ENCODE measurements at regions not wholly inside any gene's neighbourhood (a gene's known extent, or its start where the extent isn't known, plus 50 kb on each side); places are given as distances from the start of the nearest gene placed in this dataset.
"Not testable (repeated sequence)": the region's sequence is repeated elsewhere in the genome, so short reads cannot be mapped to it uniquely, and the experiment has no call there.

DNA sequence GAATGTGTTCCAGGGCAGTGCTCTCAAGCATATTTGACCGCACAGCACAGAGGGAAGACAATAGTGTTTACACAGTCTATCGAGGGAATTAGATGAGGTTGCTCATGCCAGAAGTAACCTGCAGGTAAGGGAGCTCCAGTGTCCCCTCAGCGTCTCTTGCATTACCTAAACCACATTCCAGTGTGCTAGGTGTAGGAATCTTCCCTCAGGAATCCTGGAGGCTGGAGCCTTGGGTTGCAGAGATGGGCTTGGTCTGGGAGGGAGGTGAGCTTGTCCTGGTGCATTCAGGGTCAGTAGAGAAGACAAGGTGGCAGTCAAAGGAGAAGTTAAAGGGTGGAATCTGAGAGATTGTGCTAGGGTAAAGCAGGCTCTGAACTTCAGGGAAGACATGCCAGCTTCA, 56.3 kb downstream of the SOX14 start:
- peaks cover 4 to 7% (median 6%) of the 10 kb centered on the region in 3 donors for H3K27me3 Mint-ChIP-seq
- H3K4me1 Mint-ChIP-seq, result no peaks in the 10 kb centered on the region
- no peaks in the 10 kb centered on the region for H3K36me3 Mint-ChIP-seq
- no peak overlapping the region for H3K27ac Mint-ChIP-seq
- peaks cover 0 to 9% (median 0%) of the 10 kb centered on the region in 7 donors for H3K9me3 Mint-ChIP-seq
- H3K4me3 Mint-ChIP-seq, result no peak overlapping the region
- ATAC-seq (ENCODE audit: low read depth in 2 of 2) (no peak), DNase-seq (no peak)

DNA sequence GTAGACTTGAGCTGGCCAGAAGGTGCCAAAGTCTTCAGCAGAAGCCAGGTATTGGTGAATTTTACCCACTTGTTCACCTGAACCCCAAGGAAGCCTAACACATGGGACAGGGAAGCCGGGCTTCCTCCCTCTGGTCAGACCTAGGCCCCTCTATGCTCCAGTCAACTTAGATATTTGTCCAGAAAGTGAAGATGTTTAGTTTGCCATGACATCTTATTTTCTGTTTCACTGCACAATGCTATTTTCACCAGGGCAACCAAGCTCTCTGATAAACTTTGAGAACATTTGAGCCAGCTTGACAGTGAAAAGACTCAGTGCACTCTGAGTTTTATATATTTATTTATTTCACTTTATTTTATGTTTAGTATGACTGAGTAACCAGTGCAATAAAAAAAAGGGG, 71.0 kb downstream of the SOX14 start:
- peaks cover 6 to 22% (median 6%) of the 10 kb centered on the region in 3 donors for H3K27me3 Mint-ChIP-seq
- no peak overlapping the region for H3K27ac Mint-ChIP-seq
- no peaks in the 10 kb centered on the region for H3K36me3 Mint-ChIP-seq
- no peak overlapping the region for H3K4me3 Mint-ChIP-seq
- ATAC-seq (ENCODE audit: low read depth in 2 of 2) (no peak), DNase-seq (no peak)
- peaks cover 2 to 21% (median 8%) of the 10 kb centered on the region in 7 donors for H3K9me3 Mint-ChIP-seq
- H3K4me1 Mint-ChIP-seq, result no peaks in the 10 kb centered on the region

DNA sequence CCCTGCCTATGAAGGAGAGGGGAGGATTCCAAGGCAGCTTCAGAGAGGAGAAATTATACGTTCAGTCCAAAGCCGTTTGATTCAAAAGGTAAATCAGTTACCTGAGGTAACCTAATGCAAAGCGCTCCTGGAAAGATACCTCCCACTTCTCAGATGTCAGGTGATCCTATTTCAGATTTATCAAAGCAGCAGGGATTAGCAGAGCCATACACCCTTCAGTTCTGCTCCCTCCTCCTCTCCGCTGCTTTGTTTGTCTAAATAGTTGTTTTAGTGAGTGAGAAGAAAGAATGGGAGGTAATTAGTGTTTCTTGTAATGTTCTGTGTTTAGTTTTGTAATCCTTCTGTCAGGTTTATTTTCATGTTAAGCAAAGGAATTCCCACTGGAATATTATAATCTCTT, 81.1 kb downstream of the SOX14 start:
- H3K36me3 Mint-ChIP-seq, result no peaks in the 10 kb centered on the region
- no peaks in the 10 kb centered on the region for H3K4me1 Mint-ChIP-seq
- no peak overlapping the region for H3K4me3 Mint-ChIP-seq
- DNase-seq, result no peak
- H3K27ac Mint-ChIP-seq, result no peak overlapping the region
- peaks cover 3 to 17% (median 9%) of the 10 kb centered on the region in 3 donors for H3K27me3 Mint-ChIP-seq
- no peak for ATAC-seq (ENCODE audit: low read depth in 2 of 2)
- peaks cover 0 to 5% (median 2%) of the 10 kb centered on the region in 7 donors for H3K9me3 Mint-ChIP-seq

DNA sequence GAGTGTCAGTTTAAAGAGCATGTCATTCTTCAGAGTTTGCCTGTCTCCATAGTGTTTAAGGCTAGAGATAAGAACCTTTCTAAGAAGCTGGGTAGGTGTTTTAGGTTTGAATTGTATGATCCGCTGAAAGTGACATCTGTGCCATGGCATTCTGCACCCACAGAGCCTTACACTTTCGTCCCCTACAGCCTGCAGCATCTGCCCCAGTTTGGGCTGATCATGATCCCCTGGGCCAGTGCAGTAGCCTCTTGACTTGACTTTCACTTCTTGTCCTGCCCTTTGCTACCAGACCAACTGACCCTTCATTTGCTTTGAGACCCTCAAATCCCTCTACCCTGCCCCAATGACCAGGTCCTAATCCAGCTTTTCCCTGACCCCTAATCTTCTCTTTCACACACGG, 81.6 kb downstream of the SOX14 start:
- no peaks in the 10 kb centered on the region for H3K4me1 Mint-ChIP-seq
- no peak overlapping the region for H3K4me3 Mint-ChIP-seq
- H3K9me3 Mint-ChIP-seq, result peaks cover 0 to 5% (median 2%) of the 10 kb centered on the region in 7 donors
- ATAC-seq (ENCODE audit: low read depth in 2 of 2), result no peak
- no peak overlapping the region for H3K27ac Mint-ChIP-seq
- peaks cover 6 to 17% (median 9%) of the 10 kb centered on the region in 3 donors for H3K27me3 Mint-ChIP-seq
- no peaks in the 10 kb centered on the region for H3K36me3 Mint-ChIP-seq
- no peak for DNase-seq

DNA sequence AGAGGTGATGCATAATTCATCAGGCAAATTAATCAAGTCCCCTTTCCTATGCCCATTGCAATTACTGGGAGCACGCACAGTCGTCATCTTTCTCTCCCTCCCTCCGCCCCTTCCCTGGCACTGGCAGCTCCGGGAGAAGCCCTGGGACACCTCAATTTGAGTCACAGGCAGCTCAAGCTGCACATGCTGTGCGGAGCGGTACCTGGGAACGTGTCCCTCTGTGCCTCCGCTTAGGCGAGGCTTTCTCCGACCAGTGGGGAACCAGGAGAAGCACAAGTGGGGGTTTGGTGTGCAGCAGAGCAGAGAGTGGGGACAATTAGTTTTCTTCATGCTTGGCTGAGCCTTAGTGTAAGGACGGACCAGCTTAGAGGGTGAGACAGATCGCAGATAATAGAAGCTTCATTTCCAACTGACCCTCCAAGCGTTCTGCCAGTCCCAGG, 88.3 kb downstream of the SOX14 start:
- Mint-ChIP-seq H3K9me3 (peaks cover 0 to 6% (median 0%) of the 10 kb centered on the region in 7 donors), H3K27ac (no peak overlapping the region), H3K27me3 (peaks cover 5 to 10% (median 9%) of the 10 kb centered on the region in 3 donors), H3K4me3 (no peak overlapping the region), H3K36me3 (no peaks in the 10 kb centered on the region), H3K4me1 (no peaks in the 10 kb centered on the region)
- DNase-seq (no peak), ATAC-seq (ENCODE audit: low read depth in 2 of 2) (no peak)

DNA sequence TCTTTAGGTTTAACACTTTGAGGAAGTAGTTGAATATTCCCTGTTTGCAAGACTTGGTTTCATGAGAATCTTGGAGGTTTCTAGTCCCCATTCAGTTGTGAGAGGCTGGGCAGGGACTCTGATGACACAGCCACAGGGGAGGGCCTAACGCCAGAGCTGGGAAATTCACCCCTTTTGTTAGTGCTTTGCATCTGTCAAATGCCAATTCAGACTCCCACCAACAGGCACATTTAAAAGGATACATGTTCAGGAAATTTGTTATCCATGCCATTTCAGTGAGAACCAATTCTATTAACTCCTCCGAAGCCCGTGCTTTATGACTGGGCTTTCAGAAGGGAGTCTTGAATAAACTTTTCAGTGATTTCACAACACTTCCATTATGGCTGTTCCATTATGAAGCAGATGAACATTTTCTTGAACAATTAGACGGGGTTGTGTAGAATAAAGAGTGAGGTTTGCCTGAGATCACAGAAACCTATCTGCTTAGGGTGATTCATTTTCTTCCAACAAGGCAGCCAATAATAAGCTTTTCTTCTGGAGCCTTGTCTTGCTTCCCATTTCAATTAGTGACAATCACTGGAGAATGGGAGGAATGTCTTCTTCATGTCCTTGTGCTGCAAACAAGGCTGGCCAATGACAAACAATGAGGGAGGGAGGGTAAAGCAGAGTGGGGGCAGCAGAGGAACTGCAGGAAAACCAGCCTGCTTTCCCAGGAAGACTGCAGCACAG, 90.6 kb downstream of the SOX14 start:
- ATAC-seq (ENCODE audit: low read depth in 2 of 2) (no peak), DNase-seq (no peak)
- Mint-ChIP-seq H3K4me1 (no peaks in the 10 kb centered on the region), H3K4me3 (no peak overlapping the region), H3K27ac (peak overlapping the region in 1 of 6 donors; percentile 20), H3K9me3 (peaks cover 0 to 6% (median 0%) of the 10 kb centered on the region in 7 donors), H3K36me3 (no peaks in the 10 kb centered on the region), H3K27me3 (peaks cover 0 to 10% (median 0%) of the 10 kb centered on the region in 3 donors)

DNA sequence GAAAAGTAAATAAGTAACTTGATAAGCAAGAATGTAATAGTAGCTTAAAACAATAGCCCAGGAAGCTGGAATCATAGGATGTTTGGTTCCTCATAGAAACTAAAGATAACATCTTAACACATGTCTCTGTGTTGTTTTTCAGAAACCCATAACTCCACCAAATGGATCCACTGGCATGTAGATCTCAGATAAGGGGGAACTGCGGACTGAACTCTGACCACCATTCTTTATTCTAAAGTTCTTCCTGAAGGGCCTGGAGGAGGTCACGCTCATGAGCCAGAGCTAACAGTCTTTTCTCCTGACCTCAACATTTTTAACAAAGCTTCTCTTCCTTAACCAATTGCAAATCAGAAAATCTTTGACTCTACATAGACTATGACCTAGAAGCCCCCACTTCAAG, 101.9 kb downstream of the SOX14 start:
- no peaks in the 10 kb centered on the region for H3K27me3 Mint-ChIP-seq
- peaks cover 7 to 38% (median 20%) of the 10 kb centered on the region in 7 donors for H3K9me3 Mint-ChIP-seq
- no peaks in the 10 kb centered on the region for H3K4me1 Mint-ChIP-seq
- no peak overlapping the region for H3K27ac Mint-ChIP-seq
- no peak overlapping the region for H3K4me3 Mint-ChIP-seq
- peaks cover 0 to 7% of the 10 kb centered on the region in 2 donors for H3K36me3 Mint-ChIP-seq
- DNase-seq, result no peak
- no peak for ATAC-seq (ENCODE audit: low read depth in 2 of 2)

DNA sequence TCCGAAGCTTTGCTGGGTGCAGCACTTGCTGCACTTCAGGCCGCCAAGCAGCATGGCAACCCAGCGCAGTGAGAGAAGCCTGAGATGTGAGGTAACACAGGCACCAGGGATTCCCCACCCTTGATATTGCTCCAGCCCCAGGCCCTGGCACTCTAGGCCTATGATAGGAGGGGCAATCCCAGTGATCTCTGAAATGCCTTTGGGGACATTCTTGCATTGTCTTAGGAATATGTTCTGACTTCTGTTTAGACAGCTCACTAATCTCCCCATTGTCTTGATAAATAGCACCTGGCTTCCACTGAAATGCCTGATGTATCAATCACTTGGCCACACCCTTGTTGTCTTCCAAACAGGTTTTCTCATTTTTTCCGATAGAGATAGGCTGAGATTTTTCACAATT, 102.8 kb downstream of the SOX14 start:
- ATAC-seq (ENCODE audit: low read depth in 2 of 2) (no peak), DNase-seq (no peak)
- Mint-ChIP-seq H3K36me3 (peaks cover 0 to 7% of the 10 kb centered on the region in 2 donors), H3K4me1 (no peaks in the 10 kb centered on the region), H3K4me3 (no peak overlapping the region), H3K27me3 (no peaks in the 10 kb centered on the region), H3K9me3 (peaks cover 13 to 47% (median 27%) of the 10 kb centered on the region in 7 donors), H3K27ac (peak overlapping the region in 1 of 6 donors; percentile 62)

DNA sequence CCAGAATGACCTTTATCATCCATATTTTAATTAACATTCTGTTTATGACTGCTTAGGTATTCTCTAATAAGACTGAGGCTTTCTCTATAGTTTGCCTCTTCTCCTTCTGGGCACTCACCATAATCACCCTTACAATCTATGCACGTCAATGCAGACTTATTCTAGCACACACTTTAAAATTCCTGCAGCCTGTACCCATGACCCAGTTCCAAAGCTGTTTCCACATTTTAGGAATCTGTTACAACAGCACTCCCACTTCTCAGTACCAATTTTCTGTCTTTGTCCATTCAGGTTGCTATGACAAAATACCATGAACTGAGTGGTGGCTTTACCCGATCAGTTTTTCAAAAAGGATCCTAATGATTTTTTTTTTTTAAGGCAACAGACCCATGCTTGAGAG, 103.5 kb downstream of the SOX14 start:
- DNase-seq (no peak), ATAC-seq (ENCODE audit: low read depth in 2 of 2) (no peak)
- Mint-ChIP-seq H3K27me3 (no peaks in the 10 kb centered on the region), H3K4me3 (no peak overlapping the region), H3K27ac (no peak overlapping the region), H3K4me1 (no peaks in the 10 kb centered on the region), H3K9me3 (peaks cover 18 to 50% (median 32%) of the 10 kb centered on the region in 7 donors), H3K36me3 (peaks cover 0 to 7% of the 10 kb centered on the region in 2 donors)

DNA sequence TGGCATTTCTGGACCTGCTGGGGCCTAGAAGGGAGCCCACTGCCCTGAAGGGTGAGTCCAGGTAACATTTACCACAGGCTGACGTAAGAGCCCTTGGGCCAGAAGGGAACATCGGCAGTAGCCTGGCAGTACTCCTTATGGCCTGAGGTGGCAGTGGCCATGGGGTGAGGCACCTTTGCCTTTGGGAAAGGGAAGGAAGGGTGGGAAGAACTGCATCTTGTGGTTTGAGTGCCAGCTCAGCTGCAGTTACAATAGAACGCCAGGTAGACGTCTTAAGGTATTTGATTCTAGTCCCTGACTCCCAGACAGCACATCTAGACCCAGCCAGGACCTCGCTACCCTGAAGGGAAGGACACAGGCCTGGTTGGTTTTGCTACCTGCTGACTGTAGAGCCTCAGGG, 104.9 kb downstream of the SOX14 start:
- no peak for ATAC-seq (ENCODE audit: low read depth in 2 of 2)
- Mint-ChIP-seq H3K27ac (no peak overlapping the region), H3K4me3 (no peak overlapping the region), H3K36me3 (peaks cover 0 to 7% of the 10 kb centered on the region in 2 donors), H3K4me1 (no peaks in the 10 kb centered on the region), H3K9me3 (peaks cover 18 to 55% (median 32%) of the 10 kb centered on the region in 7 donors), H3K27me3 (no peaks in the 10 kb centered on the region)
- no peak for DNase-seq

DNA sequence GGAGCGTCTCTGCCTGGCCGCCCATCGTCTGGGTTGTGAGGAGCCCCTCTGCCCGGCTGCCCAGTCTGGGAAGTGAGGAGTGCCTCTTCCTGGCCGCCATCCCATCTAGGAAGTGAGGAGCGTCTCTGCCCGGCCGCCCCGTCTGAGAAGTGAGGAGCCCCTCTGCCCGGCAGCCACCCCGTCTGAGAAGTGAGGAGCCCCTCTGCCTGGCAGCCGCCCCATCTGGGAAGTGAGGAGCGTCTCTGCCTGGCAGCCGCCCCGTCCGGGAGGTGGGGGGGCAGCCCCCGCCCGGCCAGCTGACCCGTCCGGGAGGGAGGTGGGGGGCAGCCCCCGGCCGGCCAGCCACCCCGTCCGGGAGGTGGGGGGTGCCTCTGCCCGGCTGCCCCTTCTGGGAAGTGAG, 108.5 kb downstream of the SOX14 start:
- not testable (repeated sequence) for ATAC-seq (ENCODE audit: low read depth in 2 of 2); DNase-seq; H3K27me3 Mint-ChIP-seq; H3K4me3 Mint-ChIP-seq; H3K4me1 Mint-ChIP-seq; H3K27ac Mint-ChIP-seq; H3K36me3 Mint-ChIP-seq
- peaks cover 12 to 59% (median 30%) of the 10 kb centered on the region in 7 donors for H3K9me3 Mint-ChIP-seq

DNA sequence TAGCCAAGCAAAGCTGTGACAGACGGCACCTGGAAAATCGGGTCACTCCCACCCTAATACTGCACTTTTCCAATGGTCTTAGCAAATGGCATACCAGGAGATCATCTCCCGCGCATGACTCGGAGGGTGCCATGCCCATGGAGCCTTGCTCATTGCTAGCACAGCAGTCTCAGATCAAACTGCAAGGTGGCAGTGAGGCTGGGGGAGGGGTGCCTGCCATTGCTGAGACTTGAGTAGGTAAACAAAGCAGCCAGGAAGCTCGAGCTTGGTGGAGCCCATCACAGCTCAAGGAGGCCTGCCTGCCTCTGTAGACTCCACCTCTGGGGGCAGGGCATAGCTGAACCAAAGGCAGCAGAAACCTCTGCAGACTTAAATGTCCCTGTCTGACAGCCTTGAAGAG, 113.1 kb upstream of the CLDN18 start:
- not testable (repeated sequence) for H3K27me3 Mint-ChIP-seq; H3K4me1 Mint-ChIP-seq; H3K36me3 Mint-ChIP-seq; DNase-seq; H3K27ac Mint-ChIP-seq; ATAC-seq (ENCODE audit: low read depth in 2 of 2); H3K4me3 Mint-ChIP-seq
- H3K9me3 Mint-ChIP-seq, result peaks cover 0 to 12% (median 4%) of the 10 kb centered on the region in 7 donors

DNA sequence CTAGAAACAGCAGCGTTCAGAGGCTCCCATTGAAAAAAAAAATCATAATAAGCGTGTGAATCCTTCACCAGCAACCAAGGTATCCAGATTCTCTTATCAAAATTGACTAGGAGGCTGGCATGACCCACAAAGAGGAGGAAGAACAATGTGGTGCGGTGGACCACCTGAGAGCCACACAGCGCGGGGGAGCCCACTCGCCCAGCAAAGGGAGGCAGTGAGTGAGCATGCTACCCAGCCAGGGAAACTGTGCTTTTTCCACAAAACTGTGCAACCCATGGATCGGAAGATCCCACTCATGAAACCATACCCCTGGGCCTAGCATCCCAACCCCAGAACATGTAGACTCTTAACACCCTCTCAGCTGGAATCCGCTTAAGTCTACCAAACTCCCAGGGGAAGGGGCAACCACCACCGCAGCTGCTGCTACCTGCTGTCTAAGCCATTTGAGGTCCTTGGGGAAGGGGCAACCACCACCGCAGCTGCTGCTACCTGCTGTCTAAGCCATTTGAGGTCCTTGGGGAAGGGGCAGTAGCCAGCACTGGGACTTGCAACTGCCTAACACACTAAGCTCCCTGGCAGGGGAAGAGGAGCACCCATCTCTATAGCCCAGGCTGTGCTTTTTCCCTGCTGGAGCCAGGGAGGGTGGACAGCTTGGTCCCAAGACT, 102.8 kb upstream of the CLDN18 start:
- peak overlapping the region in 1 of 8 donors; percentile 12 for H3K4me3 Mint-ChIP-seq
- peaks cover 6 to 20% (median 16%) of the 10 kb centered on the region in 7 donors for H3K9me3 Mint-ChIP-seq
- no peak overlapping the region for H3K27ac Mint-ChIP-seq
- ATAC-seq (ENCODE audit: low read depth in 2 of 2) (no peak), DNase-seq (no peak)
- H3K27me3 Mint-ChIP-seq, result no peaks in the 10 kb centered on the region
- H3K4me1 Mint-ChIP-seq, result no peaks in the 10 kb centered on the region
- no peaks in the 10 kb centered on the region for H3K36me3 Mint-ChIP-seq

DNA sequence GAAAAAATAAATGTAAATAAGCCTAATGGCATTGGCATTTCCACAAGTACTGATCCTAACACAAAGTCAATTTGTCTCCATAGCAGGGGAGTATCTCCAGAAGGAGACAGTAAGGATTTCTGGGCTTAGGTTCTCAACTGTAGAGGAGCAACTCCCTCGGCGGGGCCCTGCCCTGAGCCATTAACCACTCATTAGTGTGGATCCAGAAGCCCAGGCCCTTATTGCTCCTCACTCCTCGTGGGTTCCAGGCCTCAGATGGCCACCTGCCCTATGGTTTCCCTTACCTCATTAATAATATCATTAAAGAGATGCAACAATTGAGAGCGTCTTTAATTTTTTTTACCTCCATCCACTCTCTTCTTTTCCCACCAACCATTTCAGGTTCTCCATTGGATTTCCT, 85.3 kb upstream of the CLDN18 start:
- Mint-ChIP-seq H3K4me3 (no peak overlapping the region), H3K9me3 (peaks cover 0 to 16% (median 3%) of the 10 kb centered on the region in 7 donors), H3K27ac (no peak overlapping the region), H3K36me3 (no peaks in the 10 kb centered on the region), H3K27me3 (peaks cover 8 to 27% (median 15%) of the 10 kb centered on the region in 3 donors), H3K4me1 (no peaks in the 10 kb centered on the region)
- DNase-seq (no peak), ATAC-seq (ENCODE audit: low read depth in 2 of 2) (no peak)

All from naive B cell (primary cell).